H1 (cell line): ENCODE measurements at regions not wholly inside any gene's neighbourhood (a gene's known extent, or its start where the extent isn't known, plus 50 kb on each side); places are given as distances from the start of the nearest gene placed in this dataset.

Experiments
- CTCF ChIA-PET: fragments of 300-600 bp; sonication (Branson Sonifier 250); formaldehyde crosslinking; loops from one replicate; lab custom pipeline; 2021; ENCODE audit not compliant: partially characterized antibody; lab: Charles Lee
- POLR2A ChIA-PET: fragments of 300-600 bp; sonication (Branson Sonifier 250); formaldehyde crosslinking; loops from one replicate; lab custom pipeline; 2021; ENCODE audit warnings: inconsistent platforms; ENCODE audit not compliant: partially characterized antibody; lab: Charles Lee
- DNase-seq, 2 experiments: peaks; one replicate each; pipeline versions ENCODE4 v3.0.0 to v3.0.0-alpha.2; 2010 to 2022; ENCODE audit warnings: low spot score in 2 of 2, low read depth in 1 of 2, mixed read lengths in 1 of 2
- FAIRE-seq: peaks from 2 replicates; lab custom pipeline; 2011; peaks lifted over from hg19 to GRCh38; lab: Jason Lieb, UNC
- H2AFZ ChIP-seq: 2 replicates; pipeline ENCODE4 v1.8.1; 2012; ENCODE audit warnings: low read length, inconsistent platforms
- H2AK5ac ChIP-seq: 2 replicates; pipeline ENCODE4 v1.6.1; 2013; ENCODE audit warnings: low read depth, low read length
- H2BK120ac ChIP-seq: replicated peaks from 2 replicates; pipeline ENCODE3; 2013; ENCODE audit warnings: low read depth, low read length, inconsistent platforms
- H2BK12ac ChIP-seq: 2 replicates; pipeline ENCODE4 v1.6.1; 2013; ENCODE audit warnings: low read depth, low read length
- H2BK15ac ChIP-seq: 2 replicates; pipeline ENCODE4 v1.6.1; 2013; ENCODE audit warnings: low read length
- H2BK20ac ChIP-seq: 2 replicates; pipeline ENCODE4 v1.6.1; 2013; ENCODE audit warnings: low read length
- H2BK5ac ChIP-seq: 2 replicates; pipeline ENCODE4 v1.6.1; 2013; ENCODE audit warnings: low read depth, low read length
- H3K14ac ChIP-seq: 2 replicates; pipeline ENCODE4 v1.6.1; 2013; ENCODE audit warnings: inconsistent platforms; ENCODE audit not compliant: insufficient read length
- H3K18ac ChIP-seq: 2 replicates; pipeline ENCODE4 v1.6.1; 2013; ENCODE audit warnings: low read length; ENCODE audit errors: extremely low read depth
- H3K23ac ChIP-seq: 2 replicates; pipeline ENCODE4 v1.6.1; 2013; ENCODE audit warnings: inconsistent platforms; ENCODE audit not compliant: insufficient read length
- H3K23me2 ChIP-seq: 2 replicates; pipeline ENCODE4 v1.6.1; 2013; ENCODE audit warnings: low read depth, low read length
- H3K27ac ChIP-seq: 2 replicates; pipeline ENCODE4 v1.6.1; 2011; ENCODE audit warnings: low read depth, low read length, inconsistent platforms
- H3K27me3 ChIP-seq, 4 experiments: replicated peaks in 1 of 4; 1 replicate in 1 of 4; 2 replicates in 3 of 4; pipeline versions ENCODE4 v1.6.1 to v1.8.1; 2011 to 2013; ENCODE audit warnings: low read length in 3 of 4, mild to moderate bottlenecking in 3 of 4, inconsistent platforms in 2 of 4, mixed read lengths in 2 of 4, moderate library complexity in 1 of 4; ENCODE audit not compliant: control insufficient read depth in 3 of 4, insufficient read depth in 3 of 4; ENCODE audit errors: extremely low read depth in 1 of 4
- H3K36me3 ChIP-seq, 4 experiments: 2 replicates each; pipeline versions ENCODE4 v1.6.1 to v1.8.1; 2011 to 2013; ENCODE audit warnings: mild to moderate bottlenecking in 4 of 4, low read length in 3 of 4, moderate library complexity in 2 of 4, control low read depth in 1 of 4, inconsistent platforms in 1 of 4; ENCODE audit not compliant: insufficient read depth in 4 of 4, control insufficient read depth in 2 of 4
- H3K4ac ChIP-seq: replicated peaks from 2 replicates; pipeline ENCODE3; 2013; ENCODE audit warnings: low read length, low read depth, mixed read lengths, inconsistent platforms; ENCODE audit not compliant: insufficient read length
- H3K4me1 ChIP-seq, 4 experiments: replicated peaks in 1 of 4; 1 replicate in 1 of 4; 2 replicates in 3 of 4; pipeline versions ENCODE4 v1.6.1 to v1.8.1; 2011 to 2013; ENCODE audit warnings: low read length in 3 of 4, inconsistent platforms in 2 of 4, mixed read lengths in 1 of 4; ENCODE audit not compliant: insufficient read depth in 4 of 4, control insufficient read depth in 3 of 4
- H3K4me2 ChIP-seq, 2 experiments: 2 replicates each; pipeline versions ENCODE4 v1.6.1 to v1.8.1; 2011 to 2013; ENCODE audit warnings: low read depth in 2 of 2, low read length in 2 of 2, control low read depth in 1 of 2, inconsistent platforms in 1 of 2, mild to moderate bottlenecking in 1 of 2; ENCODE audit not compliant: insufficient read depth in 1 of 2
- H3K4me3 ChIP-seq, 4 experiments: fragments of 200-600, 300-600 bp in 1 of 4; sonication (generic), shearing (Covaris generic), sonication (Bioruptor Twin) in 1 of 4; 2 replicates each; pipeline versions ENCODE4 v1.5.1 to v1.8.1; 2011 to 2016; ENCODE audit warnings: low read length in 4 of 4, low read depth in 3 of 4, control low read depth in 2 of 4, inconsistent platforms in 2 of 4, mild to moderate bottlenecking in 2 of 4, mixed read lengths in 1 of 4, moderate library complexity in 1 of 4; ENCODE audit not compliant: insufficient read depth in 2 of 4; ENCODE audit errors: extremely low read depth in 1 of 4
- H3K56ac ChIP-seq: replicated peaks from 2 replicates; pipeline ENCODE3; 2013; ENCODE audit warnings: low read depth, mild to moderate bottlenecking, mixed read lengths, low read length, inconsistent platforms; ENCODE audit not compliant: insufficient read length
- H3K79me1 ChIP-seq: 2 replicates; pipeline ENCODE4 v1.6.1; 2013; ENCODE audit warnings: low read depth, low read length, control low read depth
- H3K79me2 ChIP-seq, 2 experiments: 2 replicates each; pipeline versions ENCODE4 v1.6.1 to v1.8.1; 2012 to 2013; ENCODE audit warnings: low read length in 2 of 2, mild to moderate bottlenecking in 2 of 2, inconsistent platforms in 1 of 2; ENCODE audit not compliant: insufficient read depth in 2 of 2, control insufficient read depth in 1 of 2
- H3K9ac ChIP-seq, 4 experiments: replicated peaks in 1 of 4; 1 replicate in 1 of 4; 2 replicates in 3 of 4; pipeline versions ENCODE4 v1.6.1 to v1.8.1; 2011 to 2013; ENCODE audit warnings: low read depth in 3 of 4, low read length in 3 of 4, control low read depth in 2 of 4, mild to moderate bottlenecking in 2 of 4, moderate library complexity in 2 of 4, inconsistent platforms in 1 of 4; ENCODE audit errors: extremely low read depth in 1 of 4
- H3K9me3 ChIP-seq, 2 experiments: 2 replicates each; pipeline versions ENCODE4 v1.6.1 to v1.8.1; 2012 to 2013; ENCODE audit warnings: mild to moderate bottlenecking in 2 of 2, moderate library complexity in 2 of 2, control low read depth in 1 of 2, inconsistent platforms in 1 of 2, low read depth in 1 of 2, low read length in 1 of 2, mixed read lengths in 1 of 2; ENCODE audit not compliant: insufficient read depth in 2 of 2
- H4K20me1 ChIP-seq, 2 experiments: replicated peaks in 1 of 2; 2 replicates each; pipeline versions ENCODE3 to v1.8.1; 2011 to 2013; ENCODE audit warnings: inconsistent platforms in 2 of 2, low read length in 2 of 2, mild to moderate bottlenecking in 1 of 2; ENCODE audit not compliant: insufficient read depth in 2 of 2, control insufficient read depth in 1 of 2
- H4K5ac ChIP-seq: 2 replicates; pipeline ENCODE4 v1.6.1; 2013; ENCODE audit warnings: low read length, low read depth, mixed read lengths, inconsistent platforms; ENCODE audit not compliant: insufficient read length
- H4K8ac ChIP-seq: 2 replicates; pipeline ENCODE4 v1.8.0; 2013; ENCODE audit warnings: mild to moderate bottlenecking, moderate library complexity, low read length, inconsistent platforms; ENCODE audit not compliant: insufficient read depth; ENCODE audit errors: extremely low read depth
- H4K91ac ChIP-seq: replicated peaks from 2 replicates; pipeline ENCODE3; 2013; ENCODE audit warnings: low read length, mixed read lengths, inconsistent platforms; ENCODE audit not compliant: insufficient read length
- ASH2L ChIP-seq: fragments of 200-600, 300-600 bp; sonication (generic); IDR thresholded peaks from one replicate; pipeline ENCODE4 v1.7.1; 2017; ENCODE audit warnings: low read length
- BCL11A ChIP-seq, 2 experiments: IDR thresholded peaks; one replicate each; pipeline ENCODE4 v1.6.1; 2011; ENCODE audit warnings: low read depth in 2 of 2, low read length in 2 of 2, mild to moderate bottlenecking in 2 of 2
- CHD2 ChIP-seq: IDR thresholded peaks from 2 replicates; pipeline ENCODE4 v1.6.1; 2012; ENCODE audit warnings: low read length, improper control_type of control experiment
- GTF2F1 ChIP-seq: IDR thresholded peaks from 2 replicates; pipeline ENCODE4 v1.6.1; 2012; ENCODE audit warnings: low read depth, low read length, improper control_type of control experiment, borderline replicate concordance
- KDM1A ChIP-seq: fragments of 200-600, 300-600 bp; sonication (generic); IDR thresholded peaks from 2 replicates; pipeline ENCODE4 v1.7.1; 2016; ENCODE audit warnings: mild to moderate bottlenecking, low read length, borderline replicate concordance
- NANOG ChIP-seq: IDR thresholded peaks from 2 replicates; pipeline ENCODE4 v1.6.1; 2011; ENCODE audit warnings: low read length, low read depth, mild to moderate bottlenecking, inconsistent platforms; ENCODE audit not compliant: insufficient read depth, poor library complexity, severe bottlenecking
- POU5F1 ChIP-seq: IDR thresholded peaks from 2 replicates; pipeline ENCODE4 v1.6.1; 2011; ENCODE audit warnings: low read depth, mild to moderate bottlenecking, low read length, moderate library complexity
- WGBS, 2 experiments: shearing (Covaris generic) in 1 of 2; methylation state at CpG; one replicate each; pipeline versions ENCODE4 v1.1.6 to v1.1.7; 2013 to 2015; ENCODE audit warnings: low lambda C conversion rate in 2 of 2, mixed read lengths in 2 of 2, inconsistent platforms in 1 of 2, low coverage in 1 of 2, missing lambda C conversion rate in 1 of 2; ENCODE audit not compliant: insufficient replicate concordance in 2 of 2, insufficient coverage in 1 of 2, insufficient read length in 1 of 2; ENCODE audit errors: extremely low coverage in 1 of 2, missing lambda C conversion rate in 1 of 2; 5-methylcytosine and 5-hydroxymethylcytosine counted together
- TF ChIP-seq, protein P1 (sequence below): IDR thresholded peaks from 2 replicates; pipeline ENCODE4 v1.6.1; 2011; ENCODE audit warnings: low read length, improper control_type of control experiment

- Histone ChIP-seq H2AFZ (no peak overlapping the region), H3K79me2 (no peaks in the 10 kb centered on the region), H3K36me3 (no peaks in the 10 kb centered on the region), H3K9ac (no peak overlapping the region), H3K56ac (no peak overlapping the region), H3K4me2 (no peak overlapping the region), H3K79me1 (no peaks in the 10 kb centered on the region), H2AK5ac (no peak overlapping the region), H3K18ac (no peak overlapping the region), H3K4ac (no peak overlapping the region), H3K4me1 (no peaks in the 10 kb centered on the region), H2BK15ac (no peak overlapping the region), H2BK120ac (no peak overlapping the region), H3K14ac (no peak overlapping the region), H3K9me3 (no peaks in the 10 kb centered on the region), H2BK12ac (no peak overlapping the region), H4K91ac (no peak overlapping the region), H3K27me3 (no peaks in the 10 kb centered on the region), H4K8ac (no peak overlapping the region), H4K20me1 (no peaks in the 10 kb centered on the region), H2BK20ac (no peak overlapping the region), H2BK5ac (no peak overlapping the region), H3K23ac (no peak overlapping the region), H3K27ac (no peak overlapping the region), H4K5ac (no peak overlapping the region), H3K23me2 (no peaks in the 10 kb centered on the region), H3K4me3 (no peak overlapping the region)
- FAIRE-seq (no peak), DNase-seq (no peak)
- CTCF ChIA-PET: interaction anchor here (1.4 kb wide), 1 partner anchor 8 kb away, joined by 3 read pairs; no protein-coding TSS in a partner anchor
- 92% methylated on average over 2 of the region's 2 CpGs; no CpG with 5 or more reads in 1 of the 2 experiments for WGBS, 2 experiments
- POLR2A ChIA-PET: no interaction called here
- no peak for TF ChIP-seq CHD2
- no peak for TF ChIP-seq ASH2L
- TF ChIP-seq BCL11A (IDR thresholded peaks at IDR 0.05; ENCODE audit: low read depth in 2 of 2, low read length in 2 of 2): no peak
- no peak for TF ChIP-seq KDM1A
- TF ChIP-seq, protein P1, sequence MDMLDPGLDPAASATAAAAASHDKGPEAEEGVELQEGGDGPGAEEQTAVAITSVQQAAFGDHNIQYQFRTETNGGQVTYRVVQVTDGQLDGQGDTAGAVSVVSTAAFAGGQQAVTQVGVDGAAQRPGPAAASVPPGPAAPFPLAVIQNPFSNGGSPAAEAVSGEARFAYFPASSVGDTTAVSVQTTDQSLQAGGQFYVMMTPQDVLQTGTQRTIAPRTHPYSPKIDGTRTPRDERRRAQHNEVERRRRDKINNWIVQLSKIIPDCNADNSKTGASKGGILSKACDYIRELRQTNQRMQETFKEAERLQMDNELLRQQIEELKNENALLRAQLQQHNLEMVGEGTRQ: no peak
- no peak for TF ChIP-seq POU5F1
- no peak for TF ChIP-seq GTF2F1
- TF ChIP-seq NANOG: no peak
These were observed 327.0 kb downstream of the IZUMO3 start for GRCh38 chr9:24218656-24219055.
